ENCODE measurements at regions not wholly inside any gene's neighbourhood (a gene's known extent, or its start where the extent isn't known, plus 50 kb on each side); places are given as distances from the start of the nearest gene placed in this dataset.

GRCh38 chr4:134702374-134702773, 500.8 kb upstream of the PABPC4L start:
- no peak for TF ChIP-seq CTCF (IDR thresholded peaks at IDR 0.05)
- TF ChIP-seq POLR2A (IDR thresholded peaks at IDR 0.05) = no peak
